Activated CD8-positive, alpha-beta T cell treated with anti-CD3 and anti-CD28 coated beads for 36 hours (primary cell): ENCODE measurements at regions not wholly inside any gene's neighbourhood (a gene's known extent, or its start where the extent isn't known, plus 50 kb on each side); places are given as distances from the start of the nearest gene placed in this dataset.

Experiments
- ATAC-seq: fragments of 200-7000 bp; cut with Tn5 transposase; one replicate; pipeline ENCODE4 v1.10.0; 2021; ENCODE audit warnings: mild to moderate bottlenecking, moderate library complexity
- CTCF ChIA-PET: fragments of 350-600 bp; sonication (Branson Sonifier 250); formaldehyde crosslinking; loops from one replicate; lab custom pipeline; 2021; ENCODE audit warnings: antibody characterized with exemption; lab: Charles Lee
- POLR2A ChIA-PET: fragments of 350-600 bp; sonication (Branson Sonifier 250); formaldehyde crosslinking; loops from one replicate; lab custom pipeline; 2021; ENCODE audit warnings: antibody characterized with exemption; lab: Charles Lee
- DNase-seq: peaks from one replicate; pipeline ENCODE4 v3.0.0-alpha.2; 2020
- H3K27ac Mint-ChIP-seq: one replicate; pipeline ENCODE4 v1.8.0; 2021; ENCODE audit warnings: mild to moderate bottlenecking, mixed read lengths
- H3K27me3 Mint-ChIP-seq: one replicate; pipeline ENCODE4 v1.8.0; 2021; ENCODE audit warnings: mixed read lengths
- H3K36me3 Mint-ChIP-seq: one replicate; pipeline ENCODE4 v1.8.0; 2021; ENCODE audit warnings: low read depth, mixed read lengths
- H3K4me1 Mint-ChIP-seq: one replicate; pipeline ENCODE4 v1.8.0; 2021; ENCODE audit warnings: low read depth, mixed read lengths
- H3K4me3 Mint-ChIP-seq: one replicate; pipeline ENCODE4 v1.8.0; 2021; ENCODE audit warnings: mild to moderate bottlenecking, moderate library complexity, mixed read lengths
- H3K9me3 Mint-ChIP-seq: one replicate; pipeline ENCODE4 v1.8.0; 2021; ENCODE audit warnings: mixed read lengths
- CTCF ChIP-seq: fragments of 200-600 bp; IDR thresholded peaks from one replicate; pipeline ENCODE4 v1.8.0; 2022; ENCODE audit warnings: antibody characterized with exemption, mild to moderate bottlenecking
- intact Hi-C: fragments of 100-400 bp; cut with micrococcal nuclease; formaldehyde crosslinking; loops from one replicate; pipeline ENCODE4 v1.10.0; 2022

- Mint-ChIP-seq H3K4me1 (no peaks in the 10 kb centered on the region), H3K27me3 (no peaks in the 10 kb centered on the region), H3K27ac (no peak overlapping the region), H3K9me3 (peaks cover 6% of the 10 kb centered on the region), H3K4me3 (no peak overlapping the region), H3K36me3 (no peaks in the 10 kb centered on the region)
- intact Hi-C loops = no loop called here
- DNase-seq (no peak), ATAC-seq (no peak)
- POLR2A ChIA-PET = interaction anchor here (0.7 kb wide), 1 partner anchor 48 kb away, joined by 5 read pairs; no protein-coding TSS in a partner anchor
- no peak for TF ChIP-seq CTCF
- CTCF ChIA-PET = no interaction called here
Observed at GRCh38 chr4:181971973-181972372, 271.2 kb upstream of the TENM3 start.

- POLR2A ChIA-PET = no interaction called here
- no peak for DNase-seq
- CTCF ChIA-PET = no interaction called here
- H3K4me3 Mint-ChIP-seq = no peak overlapping the region
- ATAC-seq = no peak
- no peaks in the 10 kb centered on the region for H3K4me1 Mint-ChIP-seq
- H3K27ac Mint-ChIP-seq = no peak overlapping the region
- no peaks in the 10 kb centered on the region for H3K36me3 Mint-ChIP-seq
- no peak for TF ChIP-seq CTCF
- no peaks in the 10 kb centered on the region for H3K27me3 Mint-ChIP-seq
- intact Hi-C loops = no loop called here
- peaks cover 6% of the 10 kb centered on the region for H3K9me3 Mint-ChIP-seq
Observed at GRCh38 chr4:181976764-181977163, 266.4 kb upstream of the TENM3 start.

- H3K27ac Mint-ChIP-seq = no peak overlapping the region
- ATAC-seq (no peak), DNase-seq (no peak)
- H3K27me3 Mint-ChIP-seq = no peaks in the 10 kb centered on the region
- no peaks in the 10 kb centered on the region for H3K36me3 Mint-ChIP-seq
- intact Hi-C loops = no loop called here
- H3K4me1 Mint-ChIP-seq = no peaks in the 10 kb centered on the region
- no peak for TF ChIP-seq CTCF
- POLR2A ChIA-PET = no interaction called here
- CTCF ChIA-PET = no interaction called here
- H3K9me3 Mint-ChIP-seq = no peaks in the 10 kb centered on the region
- H3K4me3 Mint-ChIP-seq = no peak overlapping the region
Observed at GRCh38 chr4:181982437-181982836, 260.8 kb upstream of the TENM3 start.

GRCh38 chr4:181982856-181983255 is 260.3 kb upstream of the TENM3 start:
- no peaks in the 10 kb centered on the region for H3K4me1 Mint-ChIP-seq
- intact Hi-C loops = no loop called here
- H3K27me3 Mint-ChIP-seq = no peaks in the 10 kb centered on the region

GRCh38 chr4:181987392-181987791 is 255.8 kb upstream of the TENM3 start:
- no peaks in the 10 kb centered on the region for H3K4me1 Mint-ChIP-seq
- no peaks in the 10 kb centered on the region for H3K36me3 Mint-ChIP-seq
- H3K4me3 Mint-ChIP-seq = no peak overlapping the region
- DNase-seq = no peak
- H3K9me3 Mint-ChIP-seq = no peaks in the 10 kb centered on the region
- no peak for TF ChIP-seq CTCF
- ATAC-seq = no peak
- H3K27me3 Mint-ChIP-seq = no peaks in the 10 kb centered on the region
- intact Hi-C loops = no loop called here
- no peak overlapping the region for H3K27ac Mint-ChIP-seq
- ChIA-PET POLR2A (no interaction called here), CTCF (no interaction called here)

More at GRCh38 chr4:181982856-181983255, 260.3 kb upstream of the TENM3 start:
- ATAC-seq = no peak
- ChIA-PET CTCF (no interaction called here), POLR2A (no interaction called here)
- no peaks in the 10 kb centered on the region for H3K9me3 Mint-ChIP-seq
- no peak for DNase-seq
- no peak overlapping the region for H3K27ac Mint-ChIP-seq
- H3K36me3 Mint-ChIP-seq = no peaks in the 10 kb centered on the region
- no peak for TF ChIP-seq CTCF
- no peak overlapping the region for H3K4me3 Mint-ChIP-seq
